GM21723 (cell line): ENCODE measurements at regions not wholly inside any gene's neighbourhood (a gene's known extent, or its start where the extent isn't known, plus 50 kb on each side); places are given as distances from the start of the nearest gene placed in this dataset.

Experiments
- ATAC-seq: cut with Tn5 transposase; IDR thresholded peaks from one replicate; pipeline ENCODE4 v1.9.1; 2021; ENCODE audit warnings: mild to moderate bottlenecking, moderate library complexity; ENCODE audit not compliant: unreplicated experiment

- ATAC-seq, result no peak
These were observed 327.5 kb upstream of the DIO3 start for GRCh38 chr14:101233808-101234207.

- ATAC-seq, result no peak
These were observed 326.9 kb upstream of the DIO3 start for GRCh38 chr14:101234244-101234937.

- ATAC-seq, result no peak
These were observed 326.3 kb upstream of the DIO3 start for GRCh38 chr14:101234999-101235334.

GRCh38 chr14:101235335-101236103, 325.8 kb upstream of the DIO3 start:
- no peak for ATAC-seq

GRCh38 chr14:101236496-101237251, 324.6 kb upstream of the DIO3 start:
- ATAC-seq, result no peak

- ATAC-seq, result no peak
These were observed 324.1 kb upstream of the DIO3 start for GRCh38 chr14:101237252-101237616.

- ATAC-seq, result no peak
These were observed 322.2 kb upstream of the DIO3 start for GRCh38 chr14:101239065-101239464.

GRCh38 chr14:101241147-101241546, 320.1 kb upstream of the DIO3 start:
- ATAC-seq, result no peak

- no peak for ATAC-seq
These were observed 319.5 kb upstream of the DIO3 start for GRCh38 chr14:101241807-101242278.

- ATAC-seq, result no peak
These were observed 318.6 kb upstream of the DIO3 start for GRCh38 chr14:101242442-101243385.

GRCh38 chr14:101243587-101244338, 317.5 kb upstream of the DIO3 start:
- ATAC-seq, result no peak

GRCh38 chr14:101246894-101247841, 314.1 kb upstream of the DIO3 start:
- no peak for ATAC-seq

GRCh38 chr14:101247842-101248725, 313.2 kb upstream of the DIO3 start:
- no peak for ATAC-seq

- no peak for ATAC-seq
These were observed 312.2 kb upstream of the DIO3 start for GRCh38 chr14:101248840-101249675.

- no peak for ATAC-seq
These were observed 311.6 kb upstream of the DIO3 start for GRCh38 chr14:101249676-101250036.

- ATAC-seq, result no peak
These were observed 310.9 kb upstream of the DIO3 start for GRCh38 chr14:101250336-101250947.
